Activated B cell treated with CpG ODN at 0.5 μM for 24 hours (primary cell): ENCODE measurements at regions not wholly inside any gene's neighbourhood (a gene's known extent, or its start where the extent isn't known, plus 50 kb on each side); places are given as distances from the start of the nearest gene placed in this dataset.

Experiments
- ATAC-seq: fragments of 200-7000 bp; cut with Tn5 transposase; one replicate; pipeline ENCODE4 v1.10.0; 2021; ENCODE audit warnings: low read depth, mild to moderate bottlenecking, moderate library complexity
- CTCF ChIA-PET: fragments of 350-600 bp; sonication (Branson Sonifier 250); formaldehyde crosslinking; loops from one replicate; lab custom pipeline; 2021; ENCODE audit warnings: antibody characterized with exemption; lab: Charles Lee
- POLR2A ChIA-PET: fragments of 350-600 bp; sonication (Branson Sonifier 250); formaldehyde crosslinking; loops from one replicate; lab custom pipeline; 2021; ENCODE audit warnings: antibody characterized with exemption; lab: Charles Lee
- DNase-seq: peaks from one replicate; pipeline ENCODE4 v3.0.0; 2022
- H3K27ac Mint-ChIP-seq: one replicate; pipeline ENCODE4 v1.8.0; 2020; ENCODE audit warnings: mixed read lengths
- H3K27me3 Mint-ChIP-seq: one replicate; pipeline ENCODE4 v1.8.0; 2021; ENCODE audit warnings: mixed read lengths
- H3K36me3 Mint-ChIP-seq: one replicate; pipeline ENCODE4 v1.8.0; 2021; ENCODE audit warnings: low read depth, mixed read lengths
- H3K4me1 Mint-ChIP-seq: one replicate; pipeline ENCODE4 v1.8.0; 2021; ENCODE audit warnings: mixed read lengths
- H3K4me3 Mint-ChIP-seq: one replicate; pipeline ENCODE4 v1.8.0; 2020; ENCODE audit warnings: mild to moderate bottlenecking, mixed read lengths
- H3K9me3 Mint-ChIP-seq: one replicate; pipeline ENCODE4 v1.8.0; 2020; ENCODE audit warnings: mixed read lengths
- intact Hi-C: fragments of 100-400 bp; cut with micrococcal nuclease; formaldehyde crosslinking; loops from one replicate; pipeline ENCODE4 v1.15.1; 2024
- TF ChIP-seq, protein P1 (sequence below): fragments of 200-600 bp; IDR thresholded peaks from one replicate; pipeline ENCODE4 v1.8.0; 2022; ENCODE audit warnings: antibody characterized with exemption, mild to moderate bottlenecking

- no peaks in the 10 kb centered on the region for H3K36me3 Mint-ChIP-seq
- ChIA-PET CTCF (no interaction called here), POLR2A (no interaction called here)
- H3K4me3 Mint-ChIP-seq = no peak overlapping the region
- H3K27me3 Mint-ChIP-seq = peaks cover 21% of the 10 kb centered on the region
- no peak for ATAC-seq
- H3K9me3 Mint-ChIP-seq = peaks cover 10% of the 10 kb centered on the region
- TF ChIP-seq, protein P1, sequence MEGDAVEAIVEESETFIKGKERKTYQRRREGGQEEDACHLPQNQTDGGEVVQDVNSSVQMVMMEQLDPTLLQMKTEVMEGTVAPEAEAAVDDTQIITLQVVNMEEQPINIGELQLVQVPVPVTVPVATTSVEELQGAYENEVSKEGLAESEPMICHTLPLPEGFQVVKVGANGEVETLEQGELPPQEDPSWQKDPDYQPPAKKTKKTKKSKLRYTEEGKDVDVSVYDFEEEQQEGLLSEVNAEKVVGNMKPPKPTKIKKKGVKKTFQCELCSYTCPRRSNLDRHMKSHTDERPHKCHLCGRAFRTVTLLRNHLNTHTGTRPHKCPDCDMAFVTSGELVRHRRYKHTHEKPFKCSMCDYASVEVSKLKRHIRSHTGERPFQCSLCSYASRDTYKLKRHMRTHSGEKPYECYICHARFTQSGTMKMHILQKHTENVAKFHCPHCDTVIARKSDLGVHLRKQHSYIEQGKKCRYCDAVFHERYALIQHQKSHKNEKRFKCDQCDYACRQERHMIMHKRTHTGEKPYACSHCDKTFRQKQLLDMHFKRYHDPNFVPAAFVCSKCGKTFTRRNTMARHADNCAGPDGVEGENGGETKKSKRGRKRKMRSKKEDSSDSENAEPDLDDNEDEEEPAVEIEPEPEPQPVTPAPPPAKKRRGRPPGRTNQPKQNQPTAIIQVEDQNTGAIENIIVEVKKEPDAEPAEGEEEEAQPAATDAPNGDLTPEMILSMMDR = no peak
- no peak for DNase-seq
- peaks cover 6% of the 10 kb centered on the region for H3K4me1 Mint-ChIP-seq
- no peak overlapping the region for H3K27ac Mint-ChIP-seq
- intact Hi-C loops = no loop called here
These were observed 88.1 kb upstream of the STMND1 start for GRCh38 chr6:17013701-17014100.

DNA sequence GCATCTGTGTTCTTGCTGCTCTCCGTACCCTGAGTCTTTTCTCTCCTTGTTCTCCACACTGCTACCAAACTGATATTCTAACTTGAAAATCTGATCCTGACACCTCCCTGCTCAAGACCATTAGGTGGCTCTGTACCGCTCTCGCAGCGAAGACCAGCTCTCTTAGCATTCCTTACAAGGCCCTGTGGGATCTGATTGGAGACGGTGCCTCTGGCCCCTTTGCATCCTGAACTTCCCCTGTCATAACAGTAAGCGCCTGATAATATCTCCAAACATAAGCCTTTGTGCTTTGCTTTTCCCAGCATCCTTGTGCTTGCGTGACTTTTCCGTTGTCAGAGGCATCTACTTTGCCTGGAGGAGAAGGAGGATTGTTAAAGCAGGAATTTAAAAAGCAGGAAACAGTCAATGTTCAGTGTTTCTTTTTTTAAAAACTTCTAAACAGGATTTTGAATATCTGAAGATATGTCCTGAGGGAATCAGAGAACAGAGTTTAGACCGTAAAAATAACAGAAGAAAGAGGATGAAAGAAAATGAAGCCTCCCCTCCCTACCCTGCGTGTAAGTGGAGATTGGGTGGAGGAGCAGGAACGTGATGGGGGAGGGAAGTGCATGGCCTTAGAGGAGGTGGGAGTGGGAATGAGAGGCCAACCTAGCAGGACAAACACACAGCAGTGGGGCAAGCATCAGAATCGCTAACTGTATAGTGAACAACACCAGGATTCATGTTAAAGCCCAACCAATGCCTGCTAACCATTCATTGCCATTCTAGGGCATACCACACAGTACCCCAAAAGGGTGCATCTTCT lies 89.2 kb upstream of the STMND1 start:
- intact Hi-C loops = no loop called here
- no peak overlapping the region for H3K27ac Mint-ChIP-seq
- ChIA-PET CTCF (no interaction called here), POLR2A (no interaction called here)
- H3K4me1 Mint-ChIP-seq = peaks cover 6% of the 10 kb centered on the region
- no peak overlapping the region for H3K4me3 Mint-ChIP-seq
- DNase-seq = no peak
- peaks cover 19% of the 10 kb centered on the region for H3K27me3 Mint-ChIP-seq
- H3K36me3 Mint-ChIP-seq = no peaks in the 10 kb centered on the region
- TF ChIP-seq, protein P1 = no peak
- ATAC-seq = no peak
- H3K9me3 Mint-ChIP-seq = peaks cover 16% of the 10 kb centered on the region

GRCh38 chr6:17011985-17012384 lies 89.9 kb upstream of the STMND1 start:
- Mint-ChIP-seq H3K9me3 (peaks cover 16% of the 10 kb centered on the region), H3K27me3 (peaks cover 19% of the 10 kb centered on the region), H3K27ac (no peak overlapping the region), H3K4me1 (peaks cover 6% of the 10 kb centered on the region), H3K36me3 (no peaks in the 10 kb centered on the region), H3K4me3 (no peak overlapping the region)
- POLR2A ChIA-PET = no interaction called here
- CTCF ChIA-PET = no interaction called here
- no peak for DNase-seq
- ATAC-seq = no peak
- intact Hi-C loops = no loop called here
- TF ChIP-seq, protein P1 = no peak

GRCh38 chr6:17007749-17008148 lies 94.1 kb upstream of the STMND1 start:
- no peak for DNase-seq

DNA sequence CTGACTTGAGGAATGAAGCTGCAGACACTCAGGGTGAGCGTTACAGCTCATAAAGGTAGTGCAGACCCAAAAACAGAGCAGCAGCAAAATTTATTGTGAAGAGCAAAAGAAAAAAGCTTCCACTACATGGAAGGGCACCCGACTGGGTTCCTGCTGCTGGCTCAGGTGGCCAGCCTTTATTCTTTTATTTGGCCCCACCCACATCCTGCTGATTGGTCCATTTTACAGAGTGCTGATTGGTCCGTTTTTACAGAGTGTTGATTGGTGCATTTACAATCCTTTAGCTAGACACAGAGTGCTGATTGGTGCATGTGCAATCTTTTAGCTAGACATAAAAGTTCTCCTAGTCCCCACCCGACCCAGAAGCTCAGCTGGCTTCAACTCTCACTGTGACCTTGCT lies 95.3 kb upstream of the STMND1 start:
- Mint-ChIP-seq H3K27me3 (peaks cover 8% of the 10 kb centered on the region), H3K27ac (no peak overlapping the region), H3K4me3 (no peak overlapping the region), H3K36me3 (no peaks in the 10 kb centered on the region), H3K4me1 (no peaks in the 10 kb centered on the region), H3K9me3 (peaks cover 9% of the 10 kb centered on the region)
- ATAC-seq = no peak
- TF ChIP-seq, protein P1 = no peak
- ChIA-PET POLR2A (no interaction called here), CTCF (no interaction called here)
- intact Hi-C loops = no loop called here
- no peak for DNase-seq

More at GRCh38 chr6:17007749-17008148, 94.1 kb upstream of the STMND1 start:
- Mint-ChIP-seq H3K4me1 (no peaks in the 10 kb centered on the region), H3K36me3 (no peaks in the 10 kb centered on the region), H3K4me3 (no peak overlapping the region), H3K27me3 (peaks cover under 1% of the 10 kb centered on the region), H3K27ac (no peak overlapping the region), H3K9me3 (peaks cover 9% of the 10 kb centered on the region)
- TF ChIP-seq, protein P1 = no peak
- no peak for ATAC-seq
- ChIA-PET POLR2A (no interaction called here), CTCF (no interaction called here)
- intact Hi-C loops = no loop called here
